Ascending aorta (tissue), 2 donors: ENCODE measurements at regions not wholly inside any gene's neighbourhood (a gene's known extent, or its start where the extent isn't known, plus 50 kb on each side); places are given as distances from the start of the nearest gene placed in this dataset.
"Not testable (repeated sequence)": the region's sequence is repeated elsewhere in the genome, so short reads cannot be mapped to it uniquely, and the experiment has no call there.

ENCODE experiments used
- DNase-seq, 2 donors: peaks; one replicate each; pipeline ENCODE4 v3.0.0-alpha.2; 2019; ENCODE audit warnings: low spot score in 2 of 2
- H3K27ac ChIP-seq, 2 donors: fragments of 200-600 bp; sonication (generic); one replicate each; pipeline ENCODE4 v1.5.1; 2016 to 2017; ENCODE audit warnings: mild to moderate bottlenecking in 1 of 2
- H3K27me3 ChIP-seq: fragments of 200-600 bp; sonication (generic); one replicate; pipeline ENCODE4 v1.5.1; 2017
- H3K36me3 ChIP-seq, 2 donors: fragments of 200-600 bp; sonication (generic); one replicate each; pipeline ENCODE4 v1.5.1; 2016
- H3K4me1 ChIP-seq, 2 donors: fragments of 200-600 bp; sonication (generic); one replicate each; pipeline ENCODE4 v1.5.1; 2016 to 2017; ENCODE audit warnings: mild to moderate bottlenecking in 1 of 2
- H3K4me3 ChIP-seq, 2 donors: fragments of 200-600 bp; sonication (generic); one replicate each; pipeline ENCODE4 v1.5.1; 2016 to 2017; ENCODE audit warnings: mild to moderate bottlenecking in 1 of 2
- H3K9me3 ChIP-seq, 2 donors: fragments of 200-600 bp; sonication (generic); one replicate each; pipeline ENCODE4 v1.5.1; 2016
- intact Hi-C: fragments of 100-400 bp; cut with DNase I; formaldehyde crosslinking; loops from one replicate; pipeline ENCODE4 v1.15.1; 2023
- TF ChIP-seq, protein P1 (sequence below), 3 experiments: fragments of 200-600 bp in 2 of 3; fragments of 450-650 bp in 1 of 3; sonication (generic) in 2 of 3; IDR thresholded peaks; one replicate each; pipeline ENCODE4 v1.5.1; 2016 to 2019; ENCODE audit warnings: antibody characterized with exemption in 3 of 3, mild to moderate bottlenecking in 1 of 3, moderate library complexity in 1 of 3

DNA sequence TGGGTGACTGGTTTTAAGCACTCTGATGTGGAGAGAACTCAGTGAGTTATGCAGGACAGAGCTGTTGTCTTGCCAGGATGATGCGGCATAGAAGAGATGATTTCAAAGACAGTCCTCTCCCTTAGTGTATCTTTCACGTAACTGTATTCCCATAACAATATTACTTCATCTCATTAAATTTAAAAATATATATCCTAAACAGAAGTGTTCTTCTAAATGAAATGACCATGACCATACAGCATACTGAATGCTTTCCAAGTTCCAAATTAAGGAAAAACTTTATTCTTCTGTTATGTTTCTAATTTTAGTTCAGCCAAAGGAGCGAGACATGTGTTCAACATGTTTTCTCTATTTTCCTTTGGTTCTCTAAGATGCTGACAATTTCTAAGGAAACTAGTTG is 600.1 kb upstream of the FSHR start:
- Histone ChIP-seq H3K27me3 (no peaks in the 10 kb centered on the region), H3K36me3 (no peaks in the 10 kb centered on the region), H3K27ac (no peak overlapping the region), H3K4me1 (no peaks in the 10 kb centered on the region), H3K9me3 (no peaks in the 10 kb centered on the region), H3K4me3 (no peak overlapping the region)
- TF ChIP-seq, protein P1, sequence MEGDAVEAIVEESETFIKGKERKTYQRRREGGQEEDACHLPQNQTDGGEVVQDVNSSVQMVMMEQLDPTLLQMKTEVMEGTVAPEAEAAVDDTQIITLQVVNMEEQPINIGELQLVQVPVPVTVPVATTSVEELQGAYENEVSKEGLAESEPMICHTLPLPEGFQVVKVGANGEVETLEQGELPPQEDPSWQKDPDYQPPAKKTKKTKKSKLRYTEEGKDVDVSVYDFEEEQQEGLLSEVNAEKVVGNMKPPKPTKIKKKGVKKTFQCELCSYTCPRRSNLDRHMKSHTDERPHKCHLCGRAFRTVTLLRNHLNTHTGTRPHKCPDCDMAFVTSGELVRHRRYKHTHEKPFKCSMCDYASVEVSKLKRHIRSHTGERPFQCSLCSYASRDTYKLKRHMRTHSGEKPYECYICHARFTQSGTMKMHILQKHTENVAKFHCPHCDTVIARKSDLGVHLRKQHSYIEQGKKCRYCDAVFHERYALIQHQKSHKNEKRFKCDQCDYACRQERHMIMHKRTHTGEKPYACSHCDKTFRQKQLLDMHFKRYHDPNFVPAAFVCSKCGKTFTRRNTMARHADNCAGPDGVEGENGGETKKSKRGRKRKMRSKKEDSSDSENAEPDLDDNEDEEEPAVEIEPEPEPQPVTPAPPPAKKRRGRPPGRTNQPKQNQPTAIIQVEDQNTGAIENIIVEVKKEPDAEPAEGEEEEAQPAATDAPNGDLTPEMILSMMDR (IDR thresholded peaks at IDR 0.05): no peak
- no peak for DNase-seq
- intact Hi-C loops: no loop called here

DNA sequence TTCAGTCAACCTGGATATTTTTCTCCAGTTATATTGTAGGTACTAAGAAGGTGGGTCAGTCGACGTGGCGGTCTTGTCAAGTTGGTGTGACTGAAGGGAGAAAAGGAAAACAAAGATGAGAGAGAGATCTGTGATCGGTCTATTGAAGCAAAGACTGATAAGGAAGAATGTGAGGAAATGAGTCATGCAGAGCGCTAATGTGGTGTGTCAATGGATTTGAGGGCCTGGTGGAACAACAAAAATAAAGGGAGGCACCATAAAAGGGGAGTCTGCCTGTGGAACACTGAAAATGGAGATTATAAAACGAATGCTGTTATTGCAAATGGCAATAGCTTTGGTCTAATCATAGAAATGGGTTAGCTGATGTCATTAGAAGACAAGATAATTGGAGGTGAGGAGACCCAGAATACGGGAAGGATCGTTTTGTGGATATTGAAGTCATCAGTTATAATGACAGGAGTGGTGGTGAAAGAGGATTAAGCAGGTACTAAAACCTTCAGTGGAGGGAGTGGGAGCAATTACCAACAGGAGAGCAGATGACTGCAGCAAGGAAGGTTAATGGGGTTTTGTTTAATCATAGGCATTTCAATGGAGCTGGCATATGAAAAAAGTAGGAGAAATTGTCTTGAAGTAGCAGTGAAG is 599.1 kb upstream of the FSHR start:
- TF ChIP-seq, protein P1 (IDR thresholded peaks at IDR 0.05): no peak
- H3K4me3 ChIP-seq: no peak overlapping the region
- H3K9me3 ChIP-seq: no peaks in the 10 kb centered on the region
- no peak overlapping the region for H3K27ac ChIP-seq
- no peak for DNase-seq
- intact Hi-C loops: no loop called here
- H3K36me3 ChIP-seq: no peaks in the 10 kb centered on the region
- H3K27me3 ChIP-seq: no peaks in the 10 kb centered on the region
- no peaks in the 10 kb centered on the region for H3K4me1 ChIP-seq

DNA sequence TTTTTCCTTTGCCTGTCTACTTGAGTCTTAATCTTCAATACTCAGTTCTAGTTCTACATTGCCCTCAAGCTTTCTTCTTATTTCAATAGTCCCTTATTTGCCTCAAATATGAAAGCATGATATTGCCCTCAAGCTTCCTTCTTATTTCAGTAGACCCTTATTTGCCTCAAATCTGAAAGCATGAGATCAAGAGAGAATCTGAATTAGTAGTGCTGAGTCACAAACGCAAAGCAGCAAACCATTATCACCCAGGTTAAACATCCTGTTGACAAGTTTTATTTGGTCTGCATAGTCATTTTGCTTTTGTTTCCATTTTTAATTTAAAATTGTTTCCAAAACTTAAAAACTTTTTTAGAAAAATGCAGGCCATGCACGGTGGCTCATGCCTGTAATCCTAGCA is 583.3 kb upstream of the FSHR start:
- Histone ChIP-seq H3K36me3 (no peaks in the 10 kb centered on the region), H3K4me3 (no peak overlapping the region), H3K9me3 (no peaks in the 10 kb centered on the region), H3K4me1 (no peaks in the 10 kb centered on the region), H3K27ac (no peak overlapping the region), H3K27me3 (no peaks in the 10 kb centered on the region)
- intact Hi-C loops: no loop called here
- TF ChIP-seq, protein P1 (IDR thresholded peaks at IDR 0.05): no peak
- DNase-seq: no peak

GRCh38 chr2:49732924-49733323 is 578.6 kb upstream of the FSHR start:
- H3K9me3 ChIP-seq, intact Hi-C loops, H3K27me3 ChIP-seq, H3K4me1 ChIP-seq, H3K36me3 ChIP-seq, DNase-seq, H3K4me3 ChIP-seq, H3K27ac ChIP-seq: not testable (repeated sequence)

GRCh38 chr2:49719241-49719640 is 564.9 kb upstream of the FSHR start:
- no peaks in the 10 kb centered on the region for H3K27me3 ChIP-seq
- no peaks in the 10 kb centered on the region for H3K36me3 ChIP-seq
- TF ChIP-seq, protein P1 (IDR thresholded peaks at IDR 0.05): no peak
- H3K9me3 ChIP-seq: no peaks in the 10 kb centered on the region
- no peak overlapping the region for H3K4me3 ChIP-seq
- no peak for DNase-seq
- intact Hi-C loops: no loop called here
- H3K4me1 ChIP-seq: no peaks in the 10 kb centered on the region
- no peak overlapping the region for H3K27ac ChIP-seq

DNA sequence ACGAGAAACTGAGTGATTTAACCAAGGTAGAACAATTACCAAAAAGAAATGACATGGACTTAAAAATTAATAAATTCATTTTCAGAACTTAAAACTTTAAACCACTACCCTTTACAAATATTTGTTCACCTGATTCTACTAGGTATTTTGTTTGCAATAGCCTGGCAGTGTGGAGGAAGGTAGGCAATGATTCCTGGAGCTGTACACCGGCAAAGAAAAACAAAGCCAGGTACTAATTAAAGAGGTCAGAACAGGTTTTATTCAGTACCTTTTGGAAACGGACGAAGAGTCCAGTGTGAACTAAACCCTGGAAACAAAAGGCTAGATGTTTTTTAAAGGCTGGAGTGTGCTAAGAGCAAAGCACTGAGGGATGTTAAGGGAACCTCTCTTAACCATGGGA is 561.3 kb upstream of the FSHR start:
- Histone ChIP-seq H3K27me3 (no peaks in the 10 kb centered on the region), H3K9me3 (no peaks in the 10 kb centered on the region), H3K27ac (no peak overlapping the region), H3K4me1 (no peaks in the 10 kb centered on the region), H3K36me3 (no peaks in the 10 kb centered on the region), H3K4me3 (no peak overlapping the region)
- DNase-seq: no peak
- intact Hi-C loops: no loop called here
- TF ChIP-seq, protein P1 (IDR thresholded peaks at IDR 0.05): no peak
